GM12873 (cell line): ENCODE measurements at regions not wholly inside any gene's neighbourhood (a gene's known extent, or its start where the extent isn't known, plus 50 kb on each side); places are given as distances from the start of the nearest gene placed in this dataset.

ENCODE experiments used
- CTCF ChIP-seq: IDR thresholded peaks from 2 replicates; pipeline ENCODE4 v1.5.1; 2012; ENCODE audit warnings: low read depth, mild to moderate bottlenecking, moderate library complexity, low read length, control low read depth; ENCODE audit not compliant: insufficient read depth; ENCODE audit errors: missing control alignments

GRCh38 chr6:4374216-4374615 is 238.8 kb upstream of the ECI2 start:
- TF ChIP-seq CTCF: no peak

- no peak for TF ChIP-seq CTCF
Measured at GRCh38 chr6:4372866-4373265, 237.5 kb upstream of the ECI2 start.

- no peak for TF ChIP-seq CTCF
Measured at GRCh38 chr6:4371207-4371921, 236.0 kb upstream of the ECI2 start.

- TF ChIP-seq CTCF: no peak
Measured at GRCh38 chr6:4370066-4370465, 234.7 kb upstream of the ECI2 start.

GRCh38 chr6:4369616-4370015 is 234.2 kb upstream of the ECI2 start:
- no peak for TF ChIP-seq CTCF

GRCh38 chr6:4368649-4369048 is 233.3 kb upstream of the ECI2 start:
- no peak for TF ChIP-seq CTCF

- no peak for TF ChIP-seq CTCF
Measured at GRCh38 chr6:4367643-4368042, 232.3 kb upstream of the ECI2 start.
